H1 (cell line): ENCODE measurements at regions not wholly inside any gene's neighbourhood (a gene's known extent, or its start where the extent isn't known, plus 50 kb on each side); places are given as distances from the start of the nearest gene placed in this dataset.

Source experiments
- CTCF ChIA-PET: fragments of 300-600 bp; sonication (Branson Sonifier 250); formaldehyde crosslinking; loops from one replicate; lab custom pipeline; 2021; ENCODE audit not compliant: partially characterized antibody; lab: Charles Lee
- POLR2A ChIA-PET: fragments of 300-600 bp; sonication (Branson Sonifier 250); formaldehyde crosslinking; loops from one replicate; lab custom pipeline; 2021; ENCODE audit warnings: inconsistent platforms; ENCODE audit not compliant: partially characterized antibody; lab: Charles Lee
- DNase-seq, 2 experiments: peaks; one replicate each; pipeline versions ENCODE4 v3.0.0 to v3.0.0-alpha.2; 2010 to 2022; ENCODE audit warnings: low spot score in 2 of 2, low read depth in 1 of 2, mixed read lengths in 1 of 2
- FAIRE-seq: peaks from 2 replicates; lab custom pipeline; 2011; peaks lifted over from hg19 to GRCh38; lab: Jason Lieb, UNC
- H2AFZ ChIP-seq: 2 replicates; pipeline ENCODE4 v1.8.1; 2012; ENCODE audit warnings: low read length, inconsistent platforms
- H2AK5ac ChIP-seq: 2 replicates; pipeline ENCODE4 v1.6.1; 2013; ENCODE audit warnings: low read depth, low read length
- H2BK120ac ChIP-seq: replicated peaks from 2 replicates; pipeline ENCODE3; 2013; ENCODE audit warnings: low read depth, low read length, inconsistent platforms
- H2BK12ac ChIP-seq: 2 replicates; pipeline ENCODE4 v1.6.1; 2013; ENCODE audit warnings: low read depth, low read length
- H2BK15ac ChIP-seq: 2 replicates; pipeline ENCODE4 v1.6.1; 2013; ENCODE audit warnings: low read length
- H2BK20ac ChIP-seq: 2 replicates; pipeline ENCODE4 v1.6.1; 2013; ENCODE audit warnings: low read length
- H2BK5ac ChIP-seq: 2 replicates; pipeline ENCODE4 v1.6.1; 2013; ENCODE audit warnings: low read depth, low read length
- H3K14ac ChIP-seq: 2 replicates; pipeline ENCODE4 v1.6.1; 2013; ENCODE audit warnings: inconsistent platforms; ENCODE audit not compliant: insufficient read length
- H3K18ac ChIP-seq: 2 replicates; pipeline ENCODE4 v1.6.1; 2013; ENCODE audit warnings: low read length; ENCODE audit errors: extremely low read depth
- H3K23ac ChIP-seq: 2 replicates; pipeline ENCODE4 v1.6.1; 2013; ENCODE audit warnings: inconsistent platforms; ENCODE audit not compliant: insufficient read length
- H3K23me2 ChIP-seq: 2 replicates; pipeline ENCODE4 v1.6.1; 2013; ENCODE audit warnings: low read depth, low read length
- H3K27ac ChIP-seq: 2 replicates; pipeline ENCODE4 v1.6.1; 2011; ENCODE audit warnings: low read depth, low read length, inconsistent platforms
- H3K27me3 ChIP-seq, 4 experiments: replicated peaks in 1 of 4; 1 replicate in 1 of 4; 2 replicates in 3 of 4; pipeline versions ENCODE4 v1.6.1 to v1.8.1; 2011 to 2013; ENCODE audit warnings: low read length in 3 of 4, mild to moderate bottlenecking in 3 of 4, inconsistent platforms in 2 of 4, mixed read lengths in 2 of 4, moderate library complexity in 1 of 4; ENCODE audit not compliant: control insufficient read depth in 3 of 4, insufficient read depth in 3 of 4; ENCODE audit errors: extremely low read depth in 1 of 4
- H3K36me3 ChIP-seq, 4 experiments: 2 replicates each; pipeline versions ENCODE4 v1.6.1 to v1.8.1; 2011 to 2013; ENCODE audit warnings: mild to moderate bottlenecking in 4 of 4, low read length in 3 of 4, moderate library complexity in 2 of 4, control low read depth in 1 of 4, inconsistent platforms in 1 of 4; ENCODE audit not compliant: insufficient read depth in 4 of 4, control insufficient read depth in 2 of 4
- H3K4ac ChIP-seq: replicated peaks from 2 replicates; pipeline ENCODE3; 2013; ENCODE audit warnings: low read length, low read depth, mixed read lengths, inconsistent platforms; ENCODE audit not compliant: insufficient read length
- H3K4me1 ChIP-seq, 4 experiments: replicated peaks in 1 of 4; 1 replicate in 1 of 4; 2 replicates in 3 of 4; pipeline versions ENCODE4 v1.6.1 to v1.8.1; 2011 to 2013; ENCODE audit warnings: low read length in 3 of 4, inconsistent platforms in 2 of 4, mixed read lengths in 1 of 4; ENCODE audit not compliant: insufficient read depth in 4 of 4, control insufficient read depth in 3 of 4
- H3K4me2 ChIP-seq, 2 experiments: 2 replicates each; pipeline versions ENCODE4 v1.6.1 to v1.8.1; 2011 to 2013; ENCODE audit warnings: low read depth in 2 of 2, low read length in 2 of 2, control low read depth in 1 of 2, inconsistent platforms in 1 of 2, mild to moderate bottlenecking in 1 of 2; ENCODE audit not compliant: insufficient read depth in 1 of 2
- H3K4me3 ChIP-seq, 4 experiments: fragments of 200-600, 300-600 bp in 1 of 4; sonication (generic), shearing (Covaris generic), sonication (Bioruptor Twin) in 1 of 4; 2 replicates each; pipeline versions ENCODE4 v1.5.1 to v1.8.1; 2011 to 2016; ENCODE audit warnings: low read length in 4 of 4, low read depth in 3 of 4, control low read depth in 2 of 4, inconsistent platforms in 2 of 4, mild to moderate bottlenecking in 2 of 4, mixed read lengths in 1 of 4, moderate library complexity in 1 of 4; ENCODE audit not compliant: insufficient read depth in 2 of 4; ENCODE audit errors: extremely low read depth in 1 of 4
- H3K56ac ChIP-seq: replicated peaks from 2 replicates; pipeline ENCODE3; 2013; ENCODE audit warnings: low read depth, mild to moderate bottlenecking, mixed read lengths, low read length, inconsistent platforms; ENCODE audit not compliant: insufficient read length
- H3K79me1 ChIP-seq: 2 replicates; pipeline ENCODE4 v1.6.1; 2013; ENCODE audit warnings: low read depth, low read length, control low read depth
- H3K79me2 ChIP-seq, 2 experiments: 2 replicates each; pipeline versions ENCODE4 v1.6.1 to v1.8.1; 2012 to 2013; ENCODE audit warnings: low read length in 2 of 2, mild to moderate bottlenecking in 2 of 2, inconsistent platforms in 1 of 2; ENCODE audit not compliant: insufficient read depth in 2 of 2, control insufficient read depth in 1 of 2
- H3K9ac ChIP-seq, 4 experiments: replicated peaks in 1 of 4; 1 replicate in 1 of 4; 2 replicates in 3 of 4; pipeline versions ENCODE4 v1.6.1 to v1.8.1; 2011 to 2013; ENCODE audit warnings: low read depth in 3 of 4, low read length in 3 of 4, control low read depth in 2 of 4, mild to moderate bottlenecking in 2 of 4, moderate library complexity in 2 of 4, inconsistent platforms in 1 of 4; ENCODE audit errors: extremely low read depth in 1 of 4
- H3K9me3 ChIP-seq, 2 experiments: 2 replicates each; pipeline versions ENCODE4 v1.6.1 to v1.8.1; 2012 to 2013; ENCODE audit warnings: mild to moderate bottlenecking in 2 of 2, moderate library complexity in 2 of 2, control low read depth in 1 of 2, inconsistent platforms in 1 of 2, low read depth in 1 of 2, low read length in 1 of 2, mixed read lengths in 1 of 2; ENCODE audit not compliant: insufficient read depth in 2 of 2
- H4K20me1 ChIP-seq, 2 experiments: replicated peaks in 1 of 2; 2 replicates each; pipeline versions ENCODE3 to v1.8.1; 2011 to 2013; ENCODE audit warnings: inconsistent platforms in 2 of 2, low read length in 2 of 2, mild to moderate bottlenecking in 1 of 2; ENCODE audit not compliant: insufficient read depth in 2 of 2, control insufficient read depth in 1 of 2
- H4K5ac ChIP-seq: 2 replicates; pipeline ENCODE4 v1.6.1; 2013; ENCODE audit warnings: low read length, low read depth, mixed read lengths, inconsistent platforms; ENCODE audit not compliant: insufficient read length
- H4K8ac ChIP-seq: 2 replicates; pipeline ENCODE4 v1.8.0; 2013; ENCODE audit warnings: mild to moderate bottlenecking, moderate library complexity, low read length, inconsistent platforms; ENCODE audit not compliant: insufficient read depth; ENCODE audit errors: extremely low read depth
- H4K91ac ChIP-seq: replicated peaks from 2 replicates; pipeline ENCODE3; 2013; ENCODE audit warnings: low read length, mixed read lengths, inconsistent platforms; ENCODE audit not compliant: insufficient read length
- CTCF ChIP-seq, 3 experiments: IDR thresholded peaks; 1 replicate in 2 of 3; 2 replicates in 1 of 3; pipeline versions ENCODE4 v1.5.1 to v1.6.1; 2011; ENCODE audit warnings: low read length in 3 of 3, mild to moderate bottlenecking in 3 of 3, inconsistent platforms in 2 of 3, low read depth in 1 of 3, moderate library complexity in 1 of 3; ENCODE audit not compliant: insufficient read depth in 1 of 3; ENCODE audit errors: control extremely low read depth in 1 of 3
- RXRA ChIP-seq: IDR thresholded peaks from 2 replicates; pipeline ENCODE4 v1.6.1; 2011; ENCODE audit warnings: low read depth, mild to moderate bottlenecking, low read length, moderate library complexity; ENCODE audit not compliant: insufficient read depth
- SP4 ChIP-seq: IDR thresholded peaks from 2 replicates; pipeline ENCODE4 v1.6.1; 2012; ENCODE audit warnings: low read length, inconsistent platforms
- YY1 ChIP-seq: IDR thresholded peaks from 2 replicates; pipeline ENCODE4 v1.6.1; 2011; ENCODE audit warnings: low read depth, mild to moderate bottlenecking, low read length
- WGBS, 2 experiments: shearing (Covaris generic) in 1 of 2; methylation state at CpG; one replicate each; pipeline versions ENCODE4 v1.1.6 to v1.1.7; 2013 to 2015; ENCODE audit warnings: low lambda C conversion rate in 2 of 2, mixed read lengths in 2 of 2, inconsistent platforms in 1 of 2, low coverage in 1 of 2, missing lambda C conversion rate in 1 of 2; ENCODE audit not compliant: insufficient replicate concordance in 2 of 2, insufficient coverage in 1 of 2, insufficient read length in 1 of 2; ENCODE audit errors: extremely low coverage in 1 of 2, missing lambda C conversion rate in 1 of 2; 5-methylcytosine and 5-hydroxymethylcytosine counted together

DNA sequence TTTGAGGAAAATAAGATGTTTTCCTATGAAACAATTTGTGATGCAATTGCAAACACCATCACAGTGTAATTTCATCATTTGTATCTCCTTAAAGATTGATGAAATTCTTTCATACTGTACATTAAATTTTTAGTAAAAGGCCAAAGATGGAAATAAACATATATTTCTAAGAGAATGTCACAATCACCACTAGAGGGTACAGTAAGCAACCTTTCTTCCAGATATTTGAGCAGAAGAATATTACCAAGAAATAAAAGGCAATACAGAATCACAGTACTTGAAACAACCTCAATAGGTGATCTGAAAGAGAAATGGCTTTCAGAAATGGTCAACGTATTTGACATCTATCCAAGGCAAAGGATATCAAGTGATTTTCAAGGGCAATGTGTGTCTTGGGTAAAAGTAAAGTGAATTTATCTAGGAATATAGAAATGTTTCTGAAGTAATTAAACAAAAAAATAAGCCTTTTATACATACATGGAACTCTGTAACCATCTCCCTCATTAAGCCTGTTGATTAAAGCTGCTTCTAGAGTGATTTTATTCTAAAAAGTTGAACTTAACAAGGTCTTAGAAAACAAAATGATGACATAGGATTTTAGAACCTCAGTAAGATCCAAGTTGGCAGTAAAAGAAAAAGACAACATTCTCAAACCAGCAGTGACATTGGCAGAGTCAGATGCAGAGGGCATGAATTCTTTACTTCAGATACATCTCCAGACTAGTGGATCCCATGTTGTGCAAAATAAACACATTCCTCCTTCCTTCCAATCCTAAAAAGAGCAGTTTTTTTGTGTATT is 90.3 kb upstream of the SESTD1 start:
- Histone ChIP-seq H3K56ac (no peak overlapping the region), H3K36me3 (no peaks in the 10 kb centered on the region), H3K4me2 (no peak overlapping the region), H2BK15ac (no peak overlapping the region), H3K18ac (no peak overlapping the region), H3K9me3 (no peaks in the 10 kb centered on the region), H3K27me3 (no peaks in the 10 kb centered on the region), H2AK5ac (no peak overlapping the region), H3K4me3 (no peak overlapping the region), H3K14ac (no peak overlapping the region), H4K20me1 (no peaks in the 10 kb centered on the region), H3K23ac (no peak overlapping the region), H3K79me1 (no peaks in the 10 kb centered on the region), H3K4ac (no peak overlapping the region), H4K5ac (no peak overlapping the region), H2BK120ac (no peak overlapping the region), H3K27ac (no peak overlapping the region), H3K79me2 (no peaks in the 10 kb centered on the region), H4K8ac (no peak overlapping the region), H2BK12ac (no peak overlapping the region), H2BK5ac (no peak overlapping the region), H4K91ac (no peak overlapping the region), H3K9ac (no peak overlapping the region), H3K4me1 (no peaks in the 10 kb centered on the region), H2BK20ac (no peak overlapping the region), H3K23me2 (no peaks in the 10 kb centered on the region), H2AFZ (no peak overlapping the region)
- POLR2A ChIA-PET, result no interaction called here
- CTCF ChIA-PET, result interaction anchor here (3.0 kb wide), 1 partner anchor 10 kb away, joined by 9 read pairs; no protein-coding TSS in a partner anchor
- FAIRE-seq (no peak), DNase-seq (no peak)
- WGBS, 2 experiments, result 77% methylated on average over 1 of the region's 1 CpG; no CpG with 5 or more reads in 1 of the 2 experiments
- no peak for TF ChIP-seq SP4
- no peak for TF ChIP-seq YY1
- TF ChIP-seq CTCF (IDR thresholded peaks at IDR 0.05; ENCODE audit: control extremely low read depth in 1 of 3, insufficient read depth in 1 of 3, low read depth in 1 of 3, low read length in 3 of 3), result peak in 1 of 3 experiments; percentile 24; a peak in 1 of 4 replicates
- no peak for TF ChIP-seq RXRA
